Activated CD8-positive, alpha-beta memory T cell treated with anti-CD3 and anti-CD28 coated beads, Interleukin-2, amount 10 ng/mL, durations not matched to agents 7 days and 5 days (primary cell): ENCODE measurements at regions not wholly inside any gene's neighbourhood (a gene's known extent, or its start where the extent isn't known, plus 50 kb on each side); places are given as distances from the start of the nearest gene placed in this dataset.

Experiments
- ATAC-seq: fragments of 150-1000 bp; cut with Tn5 transposase; one replicate; pipeline ENCODE4 v1.10.0; 2021; ENCODE audit warnings: moderate library complexity
- CTCF ChIA-PET: fragments of 350-600 bp; sonication (Branson Sonifier 250); formaldehyde crosslinking; loops from one replicate; lab custom pipeline; 2021; ENCODE audit warnings: antibody characterized with exemption; lab: Charles Lee
- DNase-seq: peaks from one replicate; pipeline ENCODE4 v3.0.0-alpha.2; 2020
- H3K27ac Mint-ChIP-seq: one replicate; pipeline ENCODE4 v1.8.0; 2021; ENCODE audit warnings: mild to moderate bottlenecking, mixed read lengths
- H3K27me3 Mint-ChIP-seq: one replicate; pipeline ENCODE4 v1.8.0; 2021; ENCODE audit warnings: mixed read lengths
- H3K36me3 Mint-ChIP-seq: one replicate; pipeline ENCODE4 v1.8.0; 2021; ENCODE audit warnings: mild to moderate bottlenecking, mixed read lengths
- H3K4me1 Mint-ChIP-seq: one replicate; pipeline ENCODE4 v1.8.0; 2021; ENCODE audit warnings: mixed read lengths
- H3K4me3 Mint-ChIP-seq: one replicate; pipeline ENCODE4 v1.8.0; 2021; ENCODE audit warnings: mild to moderate bottlenecking, moderate library complexity, mixed read lengths
- H3K9me3 Mint-ChIP-seq: one replicate; pipeline ENCODE4 v1.8.0; 2022; ENCODE audit warnings: low read depth, mixed read lengths

GRCh38 chr14:98252820-98253219, 1019.2 kb downstream of the BCL11B start:
- no peaks in the 10 kb centered on the region for H3K36me3 Mint-ChIP-seq
- DNase-seq = no peak
- H3K4me3 Mint-ChIP-seq = no peak overlapping the region
- H3K9me3 Mint-ChIP-seq = no peaks in the 10 kb centered on the region
- no peak for ATAC-seq
- no peak overlapping the region for H3K27ac Mint-ChIP-seq
- H3K27me3 Mint-ChIP-seq = no peaks in the 10 kb centered on the region
- CTCF ChIA-PET = no interaction called here
- H3K4me1 Mint-ChIP-seq = peaks cover 8% of the 10 kb centered on the region

GRCh38 chr14:98259881-98260280, 1012.1 kb downstream of the BCL11B start:
- Mint-ChIP-seq H3K36me3 (no peaks in the 10 kb centered on the region), H3K27me3 (no peaks in the 10 kb centered on the region), H3K4me3 (no peak overlapping the region), H3K27ac (no peak overlapping the region), H3K9me3 (peaks cover 5% of the 10 kb centered on the region), H3K4me1 (no peaks in the 10 kb centered on the region)
- ATAC-seq (no peak), DNase-seq (no peak)
- CTCF ChIA-PET = no interaction called here

GRCh38 chr14:98262566-98262965, 1009.4 kb downstream of the BCL11B start:
- Mint-ChIP-seq H3K4me3 (no peak overlapping the region), H3K36me3 (no peaks in the 10 kb centered on the region), H3K4me1 (no peaks in the 10 kb centered on the region), H3K9me3 (peaks cover 9% of the 10 kb centered on the region), H3K27me3 (no peaks in the 10 kb centered on the region), H3K27ac (no peak overlapping the region)
- no peak for ATAC-seq
- CTCF ChIA-PET = no interaction called here
- no peak for DNase-seq

GRCh38 chr14:98269533-98269932, 1002.5 kb downstream of the BCL11B start:
- Mint-ChIP-seq H3K27ac (no peak overlapping the region), H3K4me3 (no peak overlapping the region), H3K4me1 (peaks cover 4% of the 10 kb centered on the region), H3K36me3 (peaks cover 4% of the 10 kb centered on the region), H3K9me3 (peaks cover 10% of the 10 kb centered on the region), H3K27me3 (no peaks in the 10 kb centered on the region)
- CTCF ChIA-PET = no interaction called here
- no peak for ATAC-seq
- no peak for DNase-seq

DNA sequence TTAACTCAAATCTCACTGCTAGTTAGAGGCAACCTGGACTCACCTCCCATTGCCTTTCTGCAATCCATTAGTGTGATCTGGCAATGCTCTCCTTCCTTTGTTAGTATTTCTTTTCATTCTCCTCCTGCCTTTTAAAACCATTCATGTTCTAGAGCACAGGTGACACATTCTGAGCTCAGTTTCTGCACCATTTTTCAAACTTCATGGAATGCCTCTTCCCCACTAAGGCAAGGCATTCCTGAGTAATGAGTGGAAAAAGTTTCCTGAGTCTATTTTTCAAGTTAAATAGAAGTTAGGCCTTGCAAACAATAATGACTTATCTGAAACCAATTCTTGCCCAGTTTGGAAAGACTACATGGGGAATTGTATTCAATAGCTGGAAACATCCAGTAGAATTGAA, 1001.8 kb downstream of the BCL11B start:
- Mint-ChIP-seq H3K4me1 (peaks cover 4% of the 10 kb centered on the region), H3K27ac (no peak overlapping the region), H3K27me3 (no peaks in the 10 kb centered on the region), H3K36me3 (peaks cover 4% of the 10 kb centered on the region), H3K9me3 (peaks cover 10% of the 10 kb centered on the region), H3K4me3 (no peak overlapping the region)
- CTCF ChIA-PET = no interaction called here
- DNase-seq = no peak
- no peak for ATAC-seq

DNA sequence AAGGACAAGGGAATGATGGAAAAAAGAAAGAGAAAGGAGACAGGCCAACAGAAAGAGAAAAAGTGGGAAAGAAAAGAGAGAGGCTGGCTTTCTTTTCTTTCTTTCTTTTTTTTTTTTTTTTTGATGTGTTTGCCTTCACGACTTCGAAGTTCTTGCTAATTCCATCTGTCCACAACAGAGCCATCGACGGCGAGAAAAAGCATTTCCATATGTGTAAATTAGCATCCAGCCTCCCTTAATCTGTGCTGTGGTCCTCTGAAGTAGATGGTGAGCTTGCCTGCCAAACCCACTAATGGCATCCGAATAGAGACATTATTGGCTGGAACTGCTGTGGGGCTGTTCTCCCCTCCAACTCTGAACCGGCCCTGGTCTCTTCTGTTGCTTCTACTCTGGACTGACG, 997.4 kb downstream of the BCL11B start:
- CTCF ChIA-PET = no interaction called here
- Mint-ChIP-seq H3K36me3 (peaks cover 4% of the 10 kb centered on the region), H3K9me3 (peaks cover 6% of the 10 kb centered on the region), H3K4me3 (no peak overlapping the region), H3K4me1 (peaks cover 4% of the 10 kb centered on the region), H3K27me3 (no peaks in the 10 kb centered on the region), H3K27ac (no peak overlapping the region)
- no peak for ATAC-seq
- no peak for DNase-seq

DNA sequence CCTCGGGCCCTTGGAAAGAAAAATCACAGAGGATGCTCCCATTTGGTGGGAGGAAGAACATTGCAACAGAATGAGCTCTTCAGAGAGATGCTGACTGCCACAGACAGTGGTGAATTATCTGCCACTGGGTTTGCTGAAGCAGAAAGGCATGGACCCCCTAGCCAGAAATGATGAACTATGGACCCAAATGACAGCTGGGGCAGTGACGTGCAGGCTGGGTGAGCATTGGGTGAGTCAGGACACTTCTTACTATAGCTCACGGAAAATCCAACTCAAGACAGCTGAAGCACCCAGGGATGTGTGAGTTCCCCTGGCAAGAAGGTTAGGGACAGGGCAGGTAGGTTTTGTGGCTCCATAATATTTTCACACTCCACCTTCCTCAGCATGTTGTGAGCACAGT, 993.2 kb downstream of the BCL11B start:
- H3K27me3 Mint-ChIP-seq = no peaks in the 10 kb centered on the region
- H3K27ac Mint-ChIP-seq = no peak overlapping the region
- H3K4me3 Mint-ChIP-seq = no peak overlapping the region
- ATAC-seq = no peak
- no peaks in the 10 kb centered on the region for H3K36me3 Mint-ChIP-seq
- DNase-seq = no peak
- peaks cover 4% of the 10 kb centered on the region for H3K9me3 Mint-ChIP-seq
- CTCF ChIA-PET = interaction anchor here (1.5 kb wide), 1 partner anchor 141 kb away, joined by 4 read pairs; no protein-coding TSS in a partner anchor
- no peaks in the 10 kb centered on the region for H3K4me1 Mint-ChIP-seq

GRCh38 chr14:98280436-98280835, 991.6 kb downstream of the BCL11B start:
- CTCF ChIA-PET = no interaction called here

DNA sequence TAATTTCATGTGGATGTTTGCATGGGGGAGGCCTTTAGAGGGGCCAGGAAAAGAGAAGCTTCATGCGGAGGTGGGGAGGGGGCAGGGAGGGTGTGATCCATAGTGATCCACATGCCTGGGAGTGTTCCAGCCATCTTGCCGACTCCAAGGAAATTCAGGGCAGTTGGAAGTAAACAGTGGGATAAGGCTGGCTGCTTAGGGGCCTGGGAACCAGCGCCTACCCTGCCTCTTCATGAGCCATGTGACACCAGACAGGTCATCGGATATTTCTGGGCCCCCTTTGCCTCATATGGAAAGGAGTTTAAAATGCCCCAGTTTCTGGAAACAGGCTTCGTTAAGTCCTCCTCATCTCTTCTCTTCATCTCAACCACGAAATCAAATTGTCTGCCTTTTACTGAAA, 983.2 kb downstream of the BCL11B start:
- H3K36me3 Mint-ChIP-seq = no peaks in the 10 kb centered on the region
- peaks cover 2% of the 10 kb centered on the region for H3K4me1 Mint-ChIP-seq
- CTCF ChIA-PET = interaction anchor here (0.7 kb wide), 1 partner anchor 423 kb away, joined by 3 read pairs; no protein-coding TSS in a partner anchor
- H3K27me3 Mint-ChIP-seq = no peaks in the 10 kb centered on the region
- DNase-seq (no peak), ATAC-seq (no peak)
- no peaks in the 10 kb centered on the region for H3K9me3 Mint-ChIP-seq
- H3K4me3 Mint-ChIP-seq = no peak overlapping the region
- H3K27ac Mint-ChIP-seq = no peak overlapping the region

More at GRCh38 chr14:98280436-98280835, 991.6 kb downstream of the BCL11B start:
- H3K9me3 Mint-ChIP-seq = peaks cover 4% of the 10 kb centered on the region
- H3K27ac Mint-ChIP-seq = no peak overlapping the region
- ATAC-seq (no peak), DNase-seq (no peak)
- peaks cover 2% of the 10 kb centered on the region for H3K4me1 Mint-ChIP-seq
- no peaks in the 10 kb centered on the region for H3K27me3 Mint-ChIP-seq
- no peaks in the 10 kb centered on the region for H3K36me3 Mint-ChIP-seq
- H3K4me3 Mint-ChIP-seq = no peak overlapping the region

- H3K4me3 Mint-ChIP-seq = no peak overlapping the region
- H3K9me3 Mint-ChIP-seq = no peaks in the 10 kb centered on the region
- H3K27ac Mint-ChIP-seq = no peak overlapping the region
- CTCF ChIA-PET = no interaction called here
- H3K36me3 Mint-ChIP-seq = no peaks in the 10 kb centered on the region
- ATAC-seq (no peak), DNase-seq (no peak)
- H3K4me1 Mint-ChIP-seq = no peaks in the 10 kb centered on the region
- no peaks in the 10 kb centered on the region for H3K27me3 Mint-ChIP-seq
These were observed 981.4 kb downstream of the BCL11B start for GRCh38 chr14:98290596-98290995.

GRCh38 chr14:98292191-98292590, 979.8 kb downstream of the BCL11B start:
- DNase-seq (no peak), ATAC-seq (no peak)
- no peaks in the 10 kb centered on the region for H3K4me1 Mint-ChIP-seq
- H3K4me3 Mint-ChIP-seq = no peak overlapping the region
- CTCF ChIA-PET = no interaction called here
- no peaks in the 10 kb centered on the region for H3K9me3 Mint-ChIP-seq
- H3K27ac Mint-ChIP-seq = no peak overlapping the region
- H3K36me3 Mint-ChIP-seq = no peaks in the 10 kb centered on the region
- H3K27me3 Mint-ChIP-seq = no peaks in the 10 kb centered on the region

GRCh38 chr14:98293576-98293975, 978.4 kb downstream of the BCL11B start:
- no peak for ATAC-seq

GRCh38 chr14:98296895-98297294, 975.1 kb downstream of the BCL11B start:
- Mint-ChIP-seq H3K4me1 (no peaks in the 10 kb centered on the region), H3K4me3 (no peak overlapping the region), H3K36me3 (no peaks in the 10 kb centered on the region), H3K27ac (no peak overlapping the region), H3K27me3 (no peaks in the 10 kb centered on the region), H3K9me3 (no peaks in the 10 kb centered on the region)
- CTCF ChIA-PET = no interaction called here
- no peak for DNase-seq
- no peak for ATAC-seq

More at GRCh38 chr14:98293576-98293975, 978.4 kb downstream of the BCL11B start:
- Mint-ChIP-seq H3K27ac (no peak overlapping the region), H3K9me3 (no peaks in the 10 kb centered on the region), H3K4me3 (no peak overlapping the region), H3K36me3 (no peaks in the 10 kb centered on the region), H3K27me3 (no peaks in the 10 kb centered on the region), H3K4me1 (no peaks in the 10 kb centered on the region)
- CTCF ChIA-PET = no interaction called here
- DNase-seq = no peak

- no peak for DNase-seq
- Mint-ChIP-seq H3K4me1 (no peaks in the 10 kb centered on the region), H3K36me3 (no peaks in the 10 kb centered on the region), H3K27me3 (no peaks in the 10 kb centered on the region), H3K27ac (no peak overlapping the region), H3K4me3 (no peak overlapping the region), H3K9me3 (no peaks in the 10 kb centered on the region)
- ATAC-seq = no peak
- CTCF ChIA-PET = no interaction called here
These were observed 974.4 kb downstream of the BCL11B start for GRCh38 chr14:98297567-98297966.
